EH (cell line): ENCODE measurements at regions not wholly inside any gene's neighbourhood (a gene's known extent, or its start where the extent isn't known, plus 50 kb on each side); places are given as distances from the start of the nearest gene placed in this dataset.

Experiments used
- DNase-seq: peaks from one replicate; pipeline ENCODE4 v3.0.0-alpha.2; 2015; ENCODE audit warnings: low read depth

- no peak for DNase-seq
Measured at GRCh38 chr1:229209816-229210215, 61.1 kb upstream of the RAB4A start.

- no peak for DNase-seq
Measured at GRCh38 chr1:229210844-229211243, 60.1 kb upstream of the RAB4A start.

GRCh38 chr1:229213797-229214196 lies 57.1 kb upstream of the RAB4A start:
- DNase-seq: no peak

GRCh38 chr1:229217716-229218115 lies 53.2 kb upstream of the RAB4A start:
- no peak for DNase-seq

- no peak for DNase-seq
Measured at GRCh38 chr1:229218612-229219025, 52.3 kb upstream of the RAB4A start.

GRCh38 chr1:229220163-229220846 lies 50.6 kb upstream of the RAB4A start:
- no peak for DNase-seq

- DNase-seq: peak; percentile 34
Measured at GRCh38 chr1:229221106-229222019, 49.5 kb upstream of the RAB4A start.
